ENCODE measurements at regions not wholly inside any gene's neighbourhood (a gene's known extent, or its start where the extent isn't known, plus 50 kb on each side); places are given as distances from the start of the nearest gene placed in this dataset.

- no peaks in the 10 kb centered on the region for H3K27me3 ChIP-seq (ENCODE audit: insufficient read depth, insufficient read length)
- TF ChIP-seq ZNF274 (IDR thresholded peaks at IDR 0.05; ENCODE audit: low read depth, low read length), result no peak
- TF ChIP-seq SUZ12 (IDR thresholded peaks at IDR 0.05; ENCODE audit: extremely low read depth, insufficient read depth, insufficient read length), result no peak
- no peak for TF ChIP-seq YY1 (IDR thresholded peaks at IDR 0.05; ENCODE audit: insufficient read depth, insufficient read length)
Measured at GRCh38 chr16:26680671-26681070, 386.1 kb upstream of the C16orf82 start.

GRCh38 chr16:26688105-26688504 is 378.6 kb upstream of the C16orf82 start:
- no peaks in the 10 kb centered on the region for H3K27me3 ChIP-seq (ENCODE audit: insufficient read depth, insufficient read length)
- H3K9me3 ChIP-seq (ENCODE audit: insufficient read depth, low read length), result no peaks in the 10 kb centered on the region
- peaks cover 2% of the 10 kb centered on the region for H3K4me1 ChIP-seq (ENCODE audit: insufficient read depth, insufficient read length)
- no peak overlapping the region for H3K9ac ChIP-seq (ENCODE audit: insufficient read length, low read depth)
- H3K4me3 ChIP-seq (ENCODE audit: insufficient read length, low read depth), result no peak overlapping the region
- H3K36me3 ChIP-seq (ENCODE audit: insufficient read depth, insufficient read length, low read length), result no peaks in the 10 kb centered on the region
- no peak for DNase-seq (ENCODE audit: low read depth, low spot score)
- TF ChIP-seq SUZ12 (IDR thresholded peaks at IDR 0.05; ENCODE audit: extremely low read depth, insufficient read depth, insufficient read length) (no peak), YY1 (IDR thresholded peaks at IDR 0.05; ENCODE audit: insufficient read depth, insufficient read length) (no peak), ZNF274 (IDR thresholded peaks at IDR 0.05; ENCODE audit: low read depth, low read length) (no peak)

More at GRCh38 chr16:26680671-26681070, 386.1 kb upstream of the C16orf82 start:
- Histone ChIP-seq H3K4me3 (ENCODE audit: insufficient read length, low read depth) (no peak overlapping the region), H3K9ac (ENCODE audit: insufficient read length, low read depth) (no peak overlapping the region), H3K9me3 (ENCODE audit: insufficient read depth, low read length) (no peaks in the 10 kb centered on the region), H3K4me1 (ENCODE audit: insufficient read depth, insufficient read length) (no peaks in the 10 kb centered on the region), H3K36me3 (ENCODE audit: insufficient read depth, insufficient read length, low read length) (no peaks in the 10 kb centered on the region)
- DNase-seq (ENCODE audit: low read depth, low spot score), result no peak

GRCh38 chr16:26688699-26689098 is 378.0 kb upstream of the C16orf82 start:
- no peak for TF ChIP-seq ZNF274 (IDR thresholded peaks at IDR 0.05; ENCODE audit: low read depth, low read length)
- TF ChIP-seq YY1 (IDR thresholded peaks at IDR 0.05; ENCODE audit: insufficient read depth, insufficient read length), result no peak
- TF ChIP-seq SUZ12 (IDR thresholded peaks at IDR 0.05; ENCODE audit: extremely low read depth, insufficient read depth, insufficient read length), result no peak
- no peak for DNase-seq (ENCODE audit: low read depth, low spot score)
- Histone ChIP-seq H3K4me3 (ENCODE audit: insufficient read length, low read depth) (no peak overlapping the region), H3K4me1 (ENCODE audit: insufficient read depth, insufficient read length) (peaks cover 2% of the 10 kb centered on the region), H3K36me3 (ENCODE audit: insufficient read depth, insufficient read length, low read length) (no peaks in the 10 kb centered on the region), H3K9me3 (ENCODE audit: insufficient read depth, low read length) (no peaks in the 10 kb centered on the region), H3K27me3 (ENCODE audit: insufficient read depth, insufficient read length) (no peaks in the 10 kb centered on the region), H3K9ac (ENCODE audit: insufficient read length, low read depth) (no peak overlapping the region)

- DNase-seq (ENCODE audit: low read depth, low spot score), result no peak
- Histone ChIP-seq H3K4me3 (ENCODE audit: insufficient read length, low read depth) (no peak overlapping the region), H3K36me3 (ENCODE audit: insufficient read depth, insufficient read length, low read length) (no peaks in the 10 kb centered on the region), H3K4me1 (ENCODE audit: insufficient read depth, insufficient read length) (peaks cover 2% of the 10 kb centered on the region), H3K9me3 (ENCODE audit: insufficient read depth, low read length) (no peaks in the 10 kb centered on the region), H3K9ac (ENCODE audit: insufficient read length, low read depth) (no peak overlapping the region), H3K27me3 (ENCODE audit: insufficient read depth, insufficient read length) (no peaks in the 10 kb centered on the region)
- TF ChIP-seq ZNF274 (IDR thresholded peaks at IDR 0.05; ENCODE audit: low read depth, low read length) (no peak), YY1 (IDR thresholded peaks at IDR 0.05; ENCODE audit: insufficient read depth, insufficient read length) (no peak), SUZ12 (IDR thresholded peaks at IDR 0.05; ENCODE audit: extremely low read depth, insufficient read depth, insufficient read length) (no peak)
Measured at GRCh38 chr16:26692658-26693057, 374.1 kb upstream of the C16orf82 start.

GRCh38 chr16:26697807-26698206 is 368.9 kb upstream of the C16orf82 start:
- no peaks in the 10 kb centered on the region for H3K36me3 ChIP-seq (ENCODE audit: insufficient read depth, insufficient read length, low read length)
- peak; percentile 15 for DNase-seq (ENCODE audit: low read depth, low spot score)
- TF ChIP-seq ZNF274 (IDR thresholded peaks at IDR 0.05; ENCODE audit: low read depth, low read length) (no peak), SUZ12 (IDR thresholded peaks at IDR 0.05; ENCODE audit: extremely low read depth, insufficient read depth, insufficient read length) (no peak), YY1 (IDR thresholded peaks at IDR 0.05; ENCODE audit: insufficient read depth, insufficient read length) (no peak)
- no peaks in the 10 kb centered on the region for H3K4me1 ChIP-seq (ENCODE audit: insufficient read depth, insufficient read length)
- H3K9me3 ChIP-seq (ENCODE audit: insufficient read depth, low read length), result peaks cover 9% of the 10 kb centered on the region
- H3K9ac ChIP-seq (ENCODE audit: insufficient read length, low read depth), result no peak overlapping the region
- no peak overlapping the region for H3K4me3 ChIP-seq (ENCODE audit: insufficient read length, low read depth)
- H3K27me3 ChIP-seq (ENCODE audit: insufficient read depth, insufficient read length), result no peaks in the 10 kb centered on the region

DNA sequence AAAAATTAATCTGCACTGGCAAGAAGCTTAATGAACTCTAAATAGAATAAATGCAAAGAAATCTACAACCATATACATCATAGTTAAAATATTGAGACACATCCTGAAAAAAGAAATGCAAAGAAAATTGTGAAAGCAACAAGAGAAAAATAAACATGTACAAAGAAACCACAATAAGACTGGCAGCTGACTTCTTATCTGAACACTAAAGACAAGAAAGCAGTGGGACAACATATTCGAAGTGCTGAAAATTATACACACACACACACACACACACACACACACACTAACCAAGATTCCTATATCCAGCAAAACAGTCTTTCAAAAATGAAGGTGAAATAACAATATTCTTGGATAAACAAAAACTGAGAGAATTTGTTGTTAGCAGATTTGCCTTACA is 366.5 kb upstream of the C16orf82 start:
- Histone ChIP-seq H3K4me1 (ENCODE audit: insufficient read depth, insufficient read length) (no peaks in the 10 kb centered on the region), H3K27me3 (ENCODE audit: insufficient read depth, insufficient read length) (no peaks in the 10 kb centered on the region), H3K9me3 (ENCODE audit: insufficient read depth, low read length) (peaks cover 9% of the 10 kb centered on the region), H3K4me3 (ENCODE audit: insufficient read length, low read depth) (no peak overlapping the region), H3K36me3 (ENCODE audit: insufficient read depth, insufficient read length, low read length) (no peaks in the 10 kb centered on the region), H3K9ac (ENCODE audit: insufficient read length, low read depth) (no peak overlapping the region)
- no peak for DNase-seq (ENCODE audit: low read depth, low spot score)
- TF ChIP-seq SUZ12 (IDR thresholded peaks at IDR 0.05; ENCODE audit: extremely low read depth, insufficient read depth, insufficient read length), result no peak
- no peak for TF ChIP-seq ZNF274 (IDR thresholded peaks at IDR 0.05; ENCODE audit: low read depth, low read length)
- no peak for TF ChIP-seq YY1 (IDR thresholded peaks at IDR 0.05; ENCODE audit: insufficient read depth, insufficient read length)

GRCh38 chr16:26701243-26701886 is 365.4 kb upstream of the C16orf82 start:
- H3K36me3 ChIP-seq (ENCODE audit: insufficient read depth, insufficient read length, low read length), result no peaks in the 10 kb centered on the region
- H3K27me3 ChIP-seq (ENCODE audit: insufficient read depth, insufficient read length), result no peaks in the 10 kb centered on the region
- no peak for TF ChIP-seq ZNF274 (IDR thresholded peaks at IDR 0.05; ENCODE audit: low read depth, low read length)
- no peak for TF ChIP-seq YY1 (IDR thresholded peaks at IDR 0.05; ENCODE audit: insufficient read depth, insufficient read length)
- no peak for TF ChIP-seq SUZ12 (IDR thresholded peaks at IDR 0.05; ENCODE audit: extremely low read depth, insufficient read depth, insufficient read length)
- no peak for DNase-seq (ENCODE audit: low read depth, low spot score)
- no peak overlapping the region for H3K9ac ChIP-seq (ENCODE audit: insufficient read length, low read depth)
- peaks cover 9% of the 10 kb centered on the region for H3K9me3 ChIP-seq (ENCODE audit: insufficient read depth, low read length)
- no peak overlapping the region for H3K4me3 ChIP-seq (ENCODE audit: insufficient read length, low read depth)
- no peaks in the 10 kb centered on the region for H3K4me1 ChIP-seq (ENCODE audit: insufficient read depth, insufficient read length)

Measured in NT2/D1 (cell line).